Central memory CD8-positive, alpha-beta T cell (primary cell): ENCODE measurements at regions not wholly inside any gene's neighbourhood (a gene's known extent, or its start where the extent isn't known, plus 50 kb on each side); places are given as distances from the start of the nearest gene placed in this dataset.

Experiments
- ATAC-seq: fragments of 150-1000 bp; cut with Tn5 transposase; replicated peaks from 2 replicates; pipeline ENCODE4 v1.10.0; 2022; ENCODE audit warnings: mild to moderate bottlenecking, moderate FRiP score, moderate number of reproducible peaks; ENCODE audit not compliant: poor library complexity, severe bottlenecking; ENCODE audit errors: extremely low read depth
- DNase-seq, 2 donors: peaks; one replicate each; pipeline ENCODE4 v3.0.0; 2021; ENCODE audit warnings: low spot score in 2 of 2
- H3K27ac Mint-ChIP-seq: one replicate; pipeline ENCODE4 v1.8.0; 2022; ENCODE audit warnings: low read depth, mild to moderate bottlenecking, moderate library complexity, mixed read lengths
- H3K27me3 Mint-ChIP-seq: one replicate; pipeline ENCODE4 v1.8.0; 2022; ENCODE audit warnings: mixed read lengths
- H3K36me3 Mint-ChIP-seq: one replicate; pipeline ENCODE4 v1.8.0; 2022; ENCODE audit warnings: mild to moderate bottlenecking, moderate library complexity, mixed read lengths; ENCODE audit not compliant: insufficient read depth
- H3K4me1 Mint-ChIP-seq: one replicate; pipeline ENCODE4 v1.8.0; 2022; ENCODE audit warnings: mixed read lengths
- H3K4me3 Mint-ChIP-seq: one replicate; pipeline ENCODE4 v1.8.0; 2022; ENCODE audit warnings: mild to moderate bottlenecking, moderate library complexity, mixed read lengths
- H3K9me3 Mint-ChIP-seq: one replicate; pipeline ENCODE4 v1.8.0; 2022; ENCODE audit warnings: mixed read lengths

DNA sequence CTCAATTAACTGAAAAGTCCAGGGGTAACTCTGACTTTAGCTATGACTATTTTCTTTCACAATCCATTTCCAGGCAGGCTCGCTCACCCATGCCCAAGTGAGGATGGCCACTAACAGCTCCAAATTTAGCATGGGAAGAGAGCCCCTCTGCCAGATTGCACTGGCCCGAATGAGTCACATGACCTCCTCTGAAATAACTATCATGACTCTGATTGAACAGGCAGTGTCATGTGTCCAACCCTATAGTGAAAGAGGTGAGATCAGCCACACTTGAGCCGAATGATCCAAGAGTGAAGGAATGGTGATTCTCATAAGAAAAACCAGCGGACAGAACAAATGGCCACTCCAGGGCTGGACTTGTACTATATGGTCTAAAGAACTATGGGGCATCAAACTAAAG, 242.3 kb downstream of the NSG2 start:
- no peaks in the 10 kb centered on the region for H3K9me3 Mint-ChIP-seq
- no peaks in the 10 kb centered on the region for H3K36me3 Mint-ChIP-seq
- H3K4me1 Mint-ChIP-seq: no peaks in the 10 kb centered on the region
- H3K4me3 Mint-ChIP-seq: no peak overlapping the region
- DNase-seq (no peak), ATAC-seq (no peak)
- H3K27me3 Mint-ChIP-seq: no peaks in the 10 kb centered on the region
- H3K27ac Mint-ChIP-seq: no peak overlapping the region

DNA sequence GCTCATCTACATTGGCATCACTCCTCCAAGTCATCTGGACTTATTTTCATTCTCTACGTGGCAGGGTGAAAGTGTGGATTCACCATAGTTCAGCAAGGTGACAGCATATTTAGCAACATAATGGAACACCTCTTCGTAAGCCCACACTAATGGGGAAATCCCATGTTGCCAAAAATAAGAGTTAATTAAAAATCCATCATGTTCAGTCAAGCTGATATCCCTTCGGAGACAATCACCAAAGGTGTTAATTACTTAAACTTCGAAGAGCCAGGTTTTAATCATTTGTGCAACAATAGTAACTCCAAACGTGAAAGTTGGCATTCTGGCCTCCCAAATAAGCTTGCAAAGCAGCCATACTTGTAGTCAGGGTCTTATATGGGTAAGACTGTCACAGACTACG, 242.9 kb downstream of the NSG2 start:
- no peak overlapping the region for H3K4me3 Mint-ChIP-seq
- H3K36me3 Mint-ChIP-seq: no peaks in the 10 kb centered on the region
- no peaks in the 10 kb centered on the region for H3K27me3 Mint-ChIP-seq
- H3K27ac Mint-ChIP-seq: no peak overlapping the region
- no peaks in the 10 kb centered on the region for H3K9me3 Mint-ChIP-seq
- ATAC-seq (no peak), DNase-seq (no peak)
- H3K4me1 Mint-ChIP-seq: no peaks in the 10 kb centered on the region

DNA sequence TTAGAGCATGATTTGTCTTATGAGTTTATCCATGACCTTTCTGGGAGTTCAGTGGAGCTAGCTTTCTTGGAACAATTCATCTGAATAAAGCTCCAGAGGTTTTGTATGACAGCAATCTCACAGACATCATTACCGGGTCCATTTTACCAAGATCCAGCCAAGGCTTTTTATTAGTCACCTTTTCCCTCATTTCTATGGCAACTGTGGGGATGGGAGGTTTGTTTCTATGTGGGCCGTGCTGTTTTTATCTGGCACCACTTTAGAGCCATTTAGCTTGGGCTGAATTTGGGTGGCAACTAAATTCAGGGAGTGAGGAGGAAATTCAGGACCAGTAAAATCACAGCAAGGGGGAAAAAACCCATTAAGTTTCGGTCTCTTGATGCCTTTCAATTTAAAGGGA, 245.7 kb downstream of the NSG2 start:
- H3K27ac Mint-ChIP-seq: no peak overlapping the region
- ATAC-seq (no peak), DNase-seq (no peak)
- H3K9me3 Mint-ChIP-seq: no peaks in the 10 kb centered on the region
- no peak overlapping the region for H3K4me3 Mint-ChIP-seq
- no peaks in the 10 kb centered on the region for H3K27me3 Mint-ChIP-seq
- H3K36me3 Mint-ChIP-seq: peaks cover 2% of the 10 kb centered on the region
- H3K4me1 Mint-ChIP-seq: no peaks in the 10 kb centered on the region

DNA sequence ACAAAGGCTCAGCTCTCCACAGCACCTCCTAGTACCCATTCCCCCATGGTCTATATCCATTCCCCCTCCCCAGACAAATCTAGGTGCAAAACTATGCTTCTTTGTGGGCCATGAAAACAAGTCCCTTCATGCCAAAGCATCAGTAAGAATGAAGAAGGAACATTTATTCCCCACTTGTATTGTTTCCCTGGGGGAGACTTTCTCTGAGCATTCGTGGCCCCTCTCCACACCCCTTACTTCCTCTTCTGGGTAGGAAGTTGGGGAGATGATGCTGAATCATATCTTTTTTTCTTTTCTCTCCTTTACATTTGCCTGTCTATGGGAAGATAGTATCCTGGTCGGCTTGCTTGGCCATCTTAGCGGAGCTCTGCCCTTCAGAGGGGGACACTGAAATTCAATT, 246.8 kb downstream of the NSG2 start:
- Mint-ChIP-seq H3K27ac (no peak overlapping the region), H3K9me3 (no peaks in the 10 kb centered on the region)

DNA sequence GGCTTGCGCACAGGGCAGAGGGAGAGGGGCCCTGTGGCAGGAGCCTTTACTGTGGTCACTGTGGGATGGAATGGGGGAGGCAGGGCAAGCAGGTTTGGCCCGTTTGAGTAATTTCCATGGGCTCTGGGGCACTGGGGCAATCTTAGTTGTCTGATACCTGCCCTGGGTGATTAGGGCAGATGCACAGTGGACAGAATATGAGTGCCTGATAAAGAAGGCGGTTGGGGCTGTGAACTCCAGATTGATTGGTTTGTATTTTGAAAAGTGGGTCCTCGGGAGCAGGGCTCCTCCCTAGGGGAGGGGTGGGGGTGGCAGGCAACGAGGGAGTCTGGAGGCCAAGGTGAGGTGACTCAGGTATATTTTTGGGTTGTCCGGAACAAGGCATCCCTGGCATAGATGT, 247.5 kb downstream of the NSG2 start:
- H3K4me3 Mint-ChIP-seq: no peak overlapping the region
- peaks cover 2% of the 10 kb centered on the region for H3K36me3 Mint-ChIP-seq

More for the DNA sequence above, 246.8 kb downstream of the NSG2 start:
- Mint-ChIP-seq H3K4me3 (no peak overlapping the region), H3K4me1 (no peaks in the 10 kb centered on the region), H3K36me3 (peaks cover 2% of the 10 kb centered on the region), H3K27me3 (no peaks in the 10 kb centered on the region)
- DNase-seq (no peak), ATAC-seq (no peak)

DNA sequence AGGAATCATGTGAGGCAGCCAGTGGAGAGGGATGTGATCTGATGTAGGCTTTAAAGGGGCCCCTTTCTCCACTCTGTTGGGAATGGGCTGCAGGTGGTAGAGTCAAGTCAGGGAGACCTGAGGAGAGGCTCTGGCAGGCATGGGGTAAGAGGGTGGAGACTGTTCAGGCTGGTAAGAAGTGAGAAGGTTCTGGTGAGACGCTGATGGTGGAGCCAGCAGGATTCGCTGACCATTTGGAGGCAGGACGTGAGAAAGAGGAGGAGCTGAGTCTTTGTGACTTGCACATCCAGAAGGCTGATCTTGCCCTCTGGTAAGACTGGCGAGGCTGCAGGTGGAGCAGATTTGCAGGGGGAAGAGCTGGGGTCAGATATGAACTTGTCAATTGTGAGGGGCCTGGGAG, 248.0 kb downstream of the NSG2 start:
- DNase-seq: no peak
- H3K36me3 Mint-ChIP-seq: peaks cover 2% of the 10 kb centered on the region
- no peaks in the 10 kb centered on the region for H3K4me1 Mint-ChIP-seq
- ATAC-seq: no peak
- no peak overlapping the region for H3K27ac Mint-ChIP-seq
- H3K4me3 Mint-ChIP-seq: no peak overlapping the region
- H3K27me3 Mint-ChIP-seq: no peaks in the 10 kb centered on the region
- H3K9me3 Mint-ChIP-seq: no peaks in the 10 kb centered on the region

More for the DNA sequence above, 247.5 kb downstream of the NSG2 start:
- Mint-ChIP-seq H3K27me3 (no peaks in the 10 kb centered on the region), H3K9me3 (no peaks in the 10 kb centered on the region), H3K27ac (no peak overlapping the region), H3K4me1 (no peaks in the 10 kb centered on the region)
- ATAC-seq: no peak
- DNase-seq: no peak

DNA sequence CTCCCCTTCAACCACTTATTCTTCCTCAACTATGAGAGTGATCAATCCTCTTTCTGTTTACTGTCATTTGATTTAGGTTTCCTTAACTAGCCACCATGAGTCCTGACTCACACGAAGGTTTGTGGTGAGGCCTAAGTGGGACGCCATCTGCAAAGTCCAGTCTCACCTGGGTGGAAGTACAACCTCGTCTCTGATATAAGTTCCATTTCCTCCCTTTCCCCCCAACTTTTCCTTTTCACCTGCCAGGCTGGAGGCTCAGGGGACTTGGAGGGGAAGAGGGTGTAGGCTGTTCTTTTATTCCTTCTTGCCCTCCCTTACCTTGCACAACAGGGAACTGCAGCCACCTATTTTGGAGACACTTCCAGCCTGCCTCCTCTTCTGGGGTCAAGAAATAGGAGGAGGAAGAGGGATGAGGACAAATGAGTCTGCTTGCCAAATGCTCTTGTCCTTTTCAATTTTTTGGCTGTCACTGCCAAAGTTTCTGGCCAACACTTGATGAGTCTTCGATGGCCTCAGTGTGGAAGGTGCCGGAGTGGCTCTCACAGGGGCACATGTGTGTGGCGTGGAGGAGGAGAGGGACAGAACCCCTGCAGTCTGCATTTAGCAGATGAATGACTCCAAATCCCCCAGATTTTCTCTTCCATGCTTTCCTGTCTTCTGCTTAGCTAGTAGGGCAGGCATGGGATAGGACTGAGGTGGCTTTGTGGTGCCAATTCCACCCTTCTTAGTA, 249.6 kb downstream of the NSG2 start:
- Mint-ChIP-seq H3K4me3 (no peak overlapping the region), H3K27ac (no peak overlapping the region), H3K4me1 (no peaks in the 10 kb centered on the region), H3K36me3 (peaks cover 2% of the 10 kb centered on the region), H3K27me3 (no peaks in the 10 kb centered on the region), H3K9me3 (no peaks in the 10 kb centered on the region)
- ATAC-seq: no peak
- DNase-seq: no peak

DNA sequence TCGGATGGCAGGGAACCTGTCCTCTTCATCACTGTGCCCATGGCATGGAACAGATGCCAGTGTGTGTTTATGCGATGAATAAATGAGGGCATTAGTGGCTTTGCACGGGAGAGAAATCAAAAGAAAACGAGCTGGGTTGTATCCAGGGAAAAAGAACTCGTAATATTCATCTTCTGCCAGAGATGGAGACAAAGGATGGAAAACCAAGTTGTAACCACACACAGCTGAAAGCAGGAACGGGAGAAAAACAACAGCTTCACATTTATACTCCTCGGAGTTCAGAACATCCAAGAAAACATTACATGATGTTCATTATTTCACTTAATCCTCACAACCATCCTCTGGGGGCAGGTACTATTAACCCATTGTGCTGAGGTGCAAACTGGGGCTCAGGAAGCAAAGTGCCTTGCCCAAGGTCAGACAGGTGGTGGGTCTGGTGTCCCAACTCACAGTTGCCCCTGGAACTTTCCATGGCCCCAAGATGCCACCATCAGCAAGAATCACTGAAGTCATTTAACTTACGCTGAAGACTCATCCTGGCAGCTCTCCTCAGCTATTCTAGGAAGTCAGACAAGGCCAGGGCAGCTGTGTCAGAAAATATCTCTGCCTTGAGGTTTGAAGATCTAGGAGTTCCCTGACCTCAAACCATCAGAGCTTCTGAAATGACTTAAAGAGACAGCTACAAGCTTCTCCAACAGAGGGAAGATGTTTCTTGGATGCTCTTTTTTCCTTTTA, 250.4 kb downstream of the NSG2 start:
- Mint-ChIP-seq H3K27ac (no peak overlapping the region), H3K36me3 (peaks cover 2% of the 10 kb centered on the region), H3K27me3 (no peaks in the 10 kb centered on the region), H3K4me1 (no peaks in the 10 kb centered on the region), H3K4me3 (no peak overlapping the region), H3K9me3 (no peaks in the 10 kb centered on the region)
- DNase-seq (no peak), ATAC-seq (no peak)

DNA sequence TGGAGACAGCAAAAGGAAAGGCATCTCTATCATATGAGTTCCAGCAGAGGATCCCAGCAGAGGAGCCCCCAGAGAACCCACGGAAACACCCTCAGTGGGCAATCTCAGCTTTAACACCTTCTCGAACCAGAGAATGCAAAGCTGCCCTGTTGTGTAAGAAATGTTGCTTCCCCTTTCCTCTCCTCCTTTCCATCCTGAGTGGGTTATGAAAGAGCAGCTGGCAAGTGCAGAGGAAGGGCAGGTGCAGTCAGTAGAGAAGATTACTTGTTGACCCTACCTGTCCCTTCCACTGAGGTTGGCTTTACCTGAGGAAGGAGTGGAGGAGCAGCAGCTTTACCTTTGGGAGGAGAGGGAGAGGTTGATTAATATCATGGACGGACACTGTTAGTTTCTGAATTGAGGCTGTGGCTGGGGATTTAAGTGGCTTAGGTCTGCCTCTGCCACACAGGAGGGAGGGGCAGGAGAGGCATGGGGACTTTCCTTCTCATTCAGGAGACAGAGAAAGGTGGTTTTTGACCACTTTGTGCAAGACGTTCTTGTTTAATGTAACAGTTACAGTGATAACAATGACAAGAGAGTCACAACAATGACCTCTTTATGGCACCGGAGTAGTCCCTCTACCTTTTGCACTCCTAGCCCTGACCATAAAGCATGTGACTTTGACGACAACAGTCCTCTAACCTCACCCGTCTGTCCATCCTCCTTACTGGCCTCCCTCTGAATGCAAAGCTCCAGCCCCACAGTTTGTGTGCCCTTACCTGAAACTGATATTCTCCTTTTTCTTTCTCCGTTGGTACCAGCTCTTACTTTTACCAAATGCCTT, 254.8 kb downstream of the NSG2 start:
- Mint-ChIP-seq H3K27ac (no peak overlapping the region), H3K4me3 (no peak overlapping the region), H3K9me3 (no peaks in the 10 kb centered on the region), H3K36me3 (no peaks in the 10 kb centered on the region), H3K4me1 (no peaks in the 10 kb centered on the region), H3K27me3 (peaks cover 19% of the 10 kb centered on the region)
- ATAC-seq (no peak), DNase-seq (no peak)

DNA sequence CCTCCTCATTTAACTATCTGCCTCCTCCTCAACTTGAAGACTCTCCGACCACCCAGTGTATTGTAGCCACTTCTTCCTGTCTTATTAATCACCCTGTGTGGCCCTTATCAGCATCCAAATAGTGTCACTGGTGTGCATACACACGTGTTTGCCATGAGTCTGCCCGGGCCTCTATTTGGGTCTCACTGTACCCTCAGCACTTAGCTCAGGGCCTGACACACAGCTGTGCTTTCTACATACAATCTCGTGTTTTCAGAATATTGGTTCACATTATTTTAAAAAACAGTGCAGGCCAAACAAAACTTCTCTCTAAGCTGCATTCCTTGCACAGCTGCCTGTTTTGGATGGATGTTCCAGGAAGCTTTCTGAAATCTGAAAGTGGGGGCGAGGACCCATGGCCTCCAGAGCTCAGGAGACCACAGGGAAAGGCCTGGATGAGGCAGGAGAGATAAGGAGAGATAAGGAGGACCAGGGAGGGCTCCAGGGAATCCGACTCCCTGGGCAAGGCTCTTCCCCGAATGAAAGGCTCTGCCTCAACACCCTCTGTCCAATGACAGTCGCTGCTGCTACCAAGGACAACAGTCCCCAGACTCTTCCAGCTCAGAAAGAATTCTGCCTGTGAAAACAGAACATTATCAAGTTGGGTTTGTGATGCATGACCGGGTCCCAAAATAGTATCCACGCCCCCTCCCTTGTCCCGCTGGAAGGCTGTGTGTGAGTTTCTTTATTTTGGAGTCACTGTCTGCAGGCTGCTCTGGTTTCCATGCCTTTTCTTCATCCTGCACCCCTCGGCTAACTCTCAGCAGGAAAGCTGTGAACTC, 255.6 kb downstream of the NSG2 start:
- no peaks in the 10 kb centered on the region for H3K4me1 Mint-ChIP-seq
- ATAC-seq: no peak
- peaks cover 28% of the 10 kb centered on the region for H3K27me3 Mint-ChIP-seq
- H3K4me3 Mint-ChIP-seq: no peak overlapping the region
- no peak for DNase-seq
- H3K36me3 Mint-ChIP-seq: no peaks in the 10 kb centered on the region
- no peaks in the 10 kb centered on the region for H3K9me3 Mint-ChIP-seq
- H3K27ac Mint-ChIP-seq: no peak overlapping the region

DNA sequence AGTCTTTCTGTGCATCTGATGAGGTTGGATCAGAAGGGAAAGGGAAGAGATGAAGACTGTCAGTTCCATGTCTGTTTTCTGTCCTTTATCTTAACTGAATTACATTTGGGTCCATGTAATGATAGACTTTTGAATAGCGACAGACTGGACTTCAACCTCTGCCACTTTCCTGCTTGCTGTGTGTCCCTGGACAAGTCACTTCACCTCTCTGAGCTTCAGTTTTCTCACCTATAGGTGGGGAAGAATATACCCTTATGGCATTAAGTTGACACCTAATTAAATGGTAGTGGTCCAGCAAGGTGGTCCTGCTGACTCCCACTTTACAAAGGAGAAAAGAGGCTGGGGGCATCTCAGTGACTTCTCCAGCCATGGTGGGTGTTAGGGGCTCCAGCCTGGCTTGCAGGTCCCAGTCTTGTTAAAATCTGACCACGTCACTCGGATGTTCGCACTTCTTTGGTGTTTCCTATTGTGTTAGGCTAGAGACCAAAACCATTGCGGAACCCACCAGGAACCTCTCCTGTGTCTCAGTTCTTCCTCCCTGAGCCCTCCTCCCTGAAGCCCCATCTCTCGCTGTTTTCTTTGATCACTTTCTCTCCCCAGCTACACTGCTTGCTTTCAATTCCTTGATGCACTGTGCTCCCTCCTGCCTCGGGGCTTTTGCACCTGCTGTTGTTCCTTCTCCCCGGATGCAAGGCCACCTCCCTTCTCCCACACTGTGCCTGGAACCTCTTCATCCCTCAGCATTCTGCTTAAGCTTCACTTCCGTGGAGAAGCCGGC, 256.5 kb downstream of the NSG2 start:
- no peaks in the 10 kb centered on the region for H3K4me1 Mint-ChIP-seq

More for the DNA sequence above, 256.5 kb downstream of the NSG2 start:
- Mint-ChIP-seq H3K27me3 (peaks cover 31% of the 10 kb centered on the region), H3K4me3 (no peak overlapping the region), H3K36me3 (no peaks in the 10 kb centered on the region), H3K27ac (no peak overlapping the region), H3K9me3 (no peaks in the 10 kb centered on the region)
- DNase-seq (no peak), ATAC-seq (no peak)
